EL (cell line): ENCODE measurements at regions not wholly inside any gene's neighbourhood (a gene's known extent, or its start where the extent isn't known, plus 50 kb on each side); places are given as distances from the start of the nearest gene placed in this dataset.

Experiments
- DNase-seq: peaks from one replicate; pipeline ENCODE4 v3.0.0-alpha.2; 2016

DNA sequence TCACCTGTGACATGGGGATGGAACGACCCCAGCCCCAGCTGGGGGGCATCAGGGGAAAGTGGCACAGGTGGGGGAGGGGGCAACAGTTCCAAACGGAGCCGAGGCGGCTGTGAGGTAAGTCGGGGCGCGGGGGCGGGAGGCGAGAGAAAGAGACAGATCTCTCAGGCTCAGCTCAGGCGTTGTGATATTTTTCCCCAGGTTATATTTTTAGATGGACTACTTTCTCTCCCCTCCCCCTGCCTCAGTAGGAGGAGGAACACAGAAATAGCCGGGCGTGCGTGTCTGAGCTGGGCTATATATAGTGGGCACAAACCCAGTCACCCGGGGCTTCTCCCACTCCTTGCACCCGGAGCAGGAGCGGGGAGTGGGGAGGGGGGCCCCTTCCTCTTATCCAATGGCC lies 91.0 kb upstream of the LINGO1 start:
- DNase-seq: no peak

DNA sequence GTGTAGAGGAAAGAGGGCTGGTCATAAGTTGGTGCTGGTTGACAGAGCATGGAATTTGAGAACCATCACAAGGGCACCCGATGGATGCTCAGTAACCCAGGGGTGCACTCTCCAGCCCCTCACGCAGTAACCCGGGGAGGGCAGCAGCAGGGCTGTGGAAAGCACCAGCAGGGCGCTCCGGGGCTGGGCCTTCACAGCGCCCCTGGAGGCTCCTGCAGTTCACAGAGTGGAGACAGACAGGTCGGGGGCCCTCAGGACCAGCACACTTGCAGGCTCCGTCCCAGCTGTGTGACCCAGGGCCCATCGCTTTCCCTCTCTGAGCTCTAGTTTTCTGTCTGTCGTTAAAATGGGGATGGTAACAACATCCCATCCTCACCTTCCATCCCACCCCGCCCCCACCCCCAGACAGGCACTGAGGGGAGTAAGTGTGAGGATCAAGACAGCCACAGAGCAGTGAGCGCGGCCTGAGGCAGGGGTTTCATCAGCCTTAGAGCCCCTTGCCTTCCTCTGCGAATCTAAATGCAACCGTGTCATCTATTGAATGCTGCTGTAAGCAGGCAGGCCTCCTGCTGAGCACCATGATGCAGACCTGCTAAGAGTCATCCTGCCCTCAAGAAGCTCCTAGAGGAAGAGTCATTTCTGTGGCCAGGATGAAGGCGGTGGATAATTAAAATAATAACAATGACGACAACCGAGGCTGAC lies 90.2 kb upstream of the LINGO1 start:
- DNase-seq: no peak

DNA sequence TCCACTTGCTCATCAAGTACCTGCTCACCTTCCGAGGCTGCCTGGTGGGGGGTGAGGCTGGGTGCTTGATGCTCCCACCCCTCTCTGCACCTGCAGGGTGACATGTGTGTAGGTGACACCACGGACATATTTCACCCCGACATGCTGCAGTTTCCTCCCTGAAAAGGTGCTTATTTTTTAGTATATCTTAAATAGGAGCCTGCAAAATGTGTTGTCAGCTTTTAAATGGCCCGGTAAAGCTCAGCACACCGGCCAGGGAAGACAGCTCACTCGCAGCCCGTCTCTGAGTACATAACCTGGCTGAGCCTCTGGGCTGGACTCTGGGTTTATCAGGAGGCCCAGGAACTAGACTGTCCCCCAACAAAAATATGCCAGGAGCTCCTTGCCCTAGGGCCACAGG lies 89.3 kb upstream of the LINGO1 start:
- no peak for DNase-seq

DNA sequence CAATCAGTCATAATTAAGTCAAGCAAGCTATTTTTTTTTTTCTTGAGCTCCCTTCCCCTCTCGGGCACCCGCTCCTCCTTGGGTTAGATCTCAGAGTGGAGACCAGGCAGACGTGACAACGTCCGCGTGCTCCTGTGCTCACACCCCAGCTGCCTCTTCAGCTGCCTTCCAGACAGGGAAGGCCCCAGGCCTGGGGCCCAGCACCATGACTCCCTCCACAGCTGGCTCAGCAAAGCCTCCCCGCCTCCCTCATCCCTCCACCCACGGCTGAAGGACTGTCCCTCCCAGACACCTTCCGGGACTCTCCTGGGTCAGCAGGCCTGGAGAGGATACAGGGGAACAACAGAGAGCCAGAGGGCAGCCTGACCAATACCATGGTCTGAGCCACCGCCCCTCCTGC lies 87.9 kb upstream of the LINGO1 start:
- DNase-seq: peak; percentile 8

DNA sequence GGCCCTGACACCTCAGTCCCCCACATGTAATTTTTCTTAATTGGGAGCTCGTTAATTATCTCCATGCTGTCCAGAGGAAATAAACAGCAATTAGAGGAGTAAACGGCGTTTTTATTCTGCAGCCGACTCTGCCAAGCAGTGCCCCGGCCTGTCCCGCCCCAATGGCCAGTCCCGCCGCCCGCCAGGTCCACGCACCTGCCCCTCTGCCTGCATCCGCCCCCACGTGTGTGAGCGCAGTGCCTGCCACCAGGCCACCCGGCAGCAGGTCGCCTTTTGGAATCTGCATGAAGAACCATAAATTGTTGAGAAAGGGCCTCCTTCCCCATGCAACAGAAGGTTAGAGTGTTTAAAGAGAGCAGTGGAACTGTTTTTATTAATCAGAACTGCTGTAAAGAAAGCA lies 87.5 kb upstream of the LINGO1 start:
- DNase-seq: no peak

DNA sequence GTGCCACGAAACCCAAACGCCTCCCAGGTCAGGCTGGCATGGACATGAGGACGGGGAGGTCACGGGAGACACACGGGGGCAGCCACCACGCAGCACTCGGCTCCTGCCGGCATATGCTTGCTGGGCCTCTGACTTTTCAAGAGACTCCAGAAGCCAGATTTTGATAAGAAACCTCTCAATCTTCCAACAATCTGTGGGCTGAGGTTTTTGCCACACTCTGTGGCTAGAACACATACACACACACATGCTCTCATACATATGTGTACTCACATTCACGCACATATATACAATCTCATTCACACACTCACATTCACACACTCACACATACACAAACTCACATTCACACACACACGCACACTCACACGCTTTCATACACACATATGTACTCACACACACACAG lies 86.7 kb upstream of the LINGO1 start:
- no peak for DNase-seq

DNA sequence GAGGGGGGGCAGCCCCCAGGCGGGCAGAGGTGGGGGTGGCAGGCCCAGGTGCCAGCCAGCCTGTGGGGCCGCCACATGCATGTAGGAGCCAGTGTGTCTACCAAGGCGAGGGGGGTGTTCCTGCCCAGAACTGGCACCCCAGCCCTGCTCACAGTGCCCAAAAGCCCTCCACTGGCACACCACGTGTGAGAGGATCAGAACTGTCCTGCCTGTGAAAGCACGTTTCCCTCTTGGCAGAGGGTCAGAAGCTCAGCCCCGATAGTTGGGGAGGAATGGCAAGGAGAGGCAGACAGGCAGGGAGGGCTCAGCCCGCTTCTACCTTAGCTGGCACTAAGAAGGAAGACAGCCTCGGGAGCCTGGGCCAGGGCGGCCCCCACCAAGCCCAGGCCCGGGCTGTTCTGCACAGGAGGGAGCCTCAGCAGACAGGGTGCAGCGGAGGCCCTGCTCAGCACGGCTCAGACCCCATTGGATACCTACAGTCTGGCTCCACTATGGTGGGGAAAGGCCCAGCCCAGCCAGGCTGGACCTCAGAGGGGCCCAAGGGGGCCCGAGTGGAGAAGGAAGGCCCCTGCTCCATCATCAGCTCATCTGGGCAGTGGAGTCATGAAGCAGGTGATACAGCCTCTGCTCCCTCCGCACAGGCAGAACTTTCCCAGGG lies 84.8 kb upstream of the LINGO1 start:
- no peak for DNase-seq

DNA sequence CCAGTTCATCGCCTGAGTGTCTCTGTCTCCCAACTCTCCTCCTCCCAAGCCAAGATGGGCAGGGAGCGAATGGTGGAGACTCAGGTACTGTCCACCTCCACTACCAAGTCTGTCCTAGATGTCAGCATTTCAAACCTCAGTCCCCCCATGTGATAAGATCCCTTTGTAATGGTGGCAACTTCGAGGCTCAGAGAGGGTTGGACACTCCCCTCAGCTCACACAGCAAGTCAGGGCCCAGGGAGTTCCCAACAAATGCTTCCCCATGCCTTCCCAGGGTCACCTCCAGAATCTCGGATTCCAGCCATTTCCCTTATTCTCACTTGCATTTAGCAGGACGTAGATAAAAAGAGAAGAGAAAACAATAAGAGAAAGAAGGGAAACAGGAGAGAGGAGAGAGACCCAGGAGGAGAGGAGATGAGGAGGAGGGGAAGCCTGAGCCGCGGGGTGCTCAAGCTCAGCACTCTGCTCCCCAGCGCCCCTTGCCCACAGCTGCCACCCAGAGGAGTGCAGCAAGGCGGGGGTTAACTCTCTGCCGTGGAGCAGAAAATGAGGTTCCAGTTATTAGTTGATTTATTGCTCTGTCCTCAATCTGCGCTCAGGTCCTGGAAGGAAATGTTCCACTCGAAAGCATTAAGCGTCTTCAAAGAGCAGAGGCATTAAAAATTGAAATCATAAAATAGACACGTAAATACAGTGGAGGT lies 84.1 kb upstream of the LINGO1 start:
- DNase-seq: no peak

DNA sequence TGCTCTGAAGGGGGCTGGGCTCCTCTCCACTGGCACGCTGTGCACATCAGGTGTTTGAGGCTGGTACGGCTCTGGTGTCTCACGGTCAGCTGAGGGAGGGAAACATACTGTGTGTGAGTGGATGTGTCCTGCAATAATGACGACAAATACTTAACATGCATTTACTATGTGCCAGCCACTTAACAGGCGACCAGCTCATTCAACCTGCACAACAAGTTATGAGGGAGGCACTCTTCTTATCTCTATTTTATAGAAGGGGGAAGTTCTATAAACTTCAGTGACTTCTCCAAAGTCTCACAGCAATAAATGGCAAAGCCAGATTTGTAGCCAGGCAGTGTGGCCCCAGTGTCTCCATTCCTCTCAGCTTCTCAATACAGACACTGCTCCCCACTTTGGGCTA lies 83.1 kb upstream of the LINGO1 start:
- DNase-seq: no peak

DNA sequence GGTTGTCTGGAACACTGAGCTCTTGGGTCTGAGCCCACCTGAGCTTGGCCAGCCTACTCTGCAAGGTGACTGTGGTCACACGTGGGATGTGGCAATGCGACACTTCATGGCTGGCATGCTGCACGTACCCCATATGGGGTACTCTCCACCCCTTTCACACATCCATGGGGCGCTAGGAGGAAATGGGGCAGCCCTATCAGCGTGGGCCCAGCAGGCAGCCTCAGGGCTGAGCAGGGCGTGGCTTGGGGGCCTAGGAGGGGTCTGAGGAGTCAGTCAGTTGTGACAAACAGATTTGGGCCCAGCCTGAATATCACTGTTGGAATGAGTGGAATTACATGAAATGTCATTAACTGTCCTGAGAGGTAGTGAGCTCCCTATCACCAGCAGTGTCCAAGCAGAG lies 82.3 kb upstream of the LINGO1 start:
- DNase-seq: no peak

DNA sequence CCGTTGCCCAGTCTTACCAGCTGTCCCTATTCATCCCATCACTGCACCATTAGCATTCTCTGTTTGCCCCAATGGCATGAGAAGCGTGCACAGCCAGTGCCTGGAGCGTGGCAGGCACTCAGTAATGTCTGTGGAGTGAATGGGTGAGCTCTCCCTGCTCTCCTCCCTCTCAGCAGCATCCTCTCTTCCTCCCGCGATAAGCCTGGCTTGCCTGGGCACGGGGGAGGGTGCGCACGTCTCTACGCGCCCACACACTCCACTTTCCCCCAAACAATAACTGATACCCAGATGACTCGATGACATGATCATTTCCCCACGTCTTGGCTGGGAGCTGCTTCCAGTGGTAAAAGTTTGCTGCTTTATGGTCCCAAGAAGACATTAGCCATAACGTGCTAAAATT lies 81.8 kb upstream of the LINGO1 start:
- DNase-seq: no peak

DNA sequence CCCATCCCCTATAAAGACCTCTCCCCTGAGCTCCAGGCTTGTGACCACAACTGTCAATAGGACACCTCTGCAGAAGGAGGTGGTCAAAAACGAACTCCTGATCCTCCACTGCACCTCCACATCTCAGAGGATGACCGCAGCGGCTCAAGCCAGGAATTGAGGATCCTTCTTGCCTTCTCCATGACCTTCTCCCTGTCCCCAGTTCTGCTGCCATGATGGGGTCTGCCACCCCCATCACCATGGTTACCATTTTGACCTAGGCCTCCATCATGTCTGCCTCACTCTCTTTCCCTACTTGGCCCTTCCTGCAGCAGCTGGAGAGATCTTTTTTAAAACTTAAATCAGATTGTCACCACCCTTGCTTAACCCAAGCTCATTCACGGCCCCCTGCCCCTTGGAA lies 81.3 kb upstream of the LINGO1 start:
- DNase-seq: no peak

DNA sequence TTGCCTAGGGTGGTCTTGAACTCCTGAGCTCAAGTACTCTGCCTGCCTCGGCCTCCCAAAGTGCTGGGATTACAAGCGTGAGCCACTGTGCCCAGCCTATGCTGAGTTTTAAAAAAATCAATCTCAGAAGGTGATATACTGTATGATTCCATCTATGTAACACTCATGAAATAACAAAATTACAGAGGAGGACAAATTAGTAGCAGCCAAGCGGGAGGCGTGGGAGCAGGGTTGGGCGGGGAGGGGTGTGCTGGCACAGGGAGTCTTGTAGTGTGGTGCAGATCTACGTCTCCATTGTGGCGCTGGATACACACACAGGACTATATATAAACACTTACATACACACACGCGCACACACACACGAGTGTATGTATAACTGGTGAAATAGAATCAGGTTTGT lies 80.6 kb upstream of the LINGO1 start:
- no peak for DNase-seq

DNA sequence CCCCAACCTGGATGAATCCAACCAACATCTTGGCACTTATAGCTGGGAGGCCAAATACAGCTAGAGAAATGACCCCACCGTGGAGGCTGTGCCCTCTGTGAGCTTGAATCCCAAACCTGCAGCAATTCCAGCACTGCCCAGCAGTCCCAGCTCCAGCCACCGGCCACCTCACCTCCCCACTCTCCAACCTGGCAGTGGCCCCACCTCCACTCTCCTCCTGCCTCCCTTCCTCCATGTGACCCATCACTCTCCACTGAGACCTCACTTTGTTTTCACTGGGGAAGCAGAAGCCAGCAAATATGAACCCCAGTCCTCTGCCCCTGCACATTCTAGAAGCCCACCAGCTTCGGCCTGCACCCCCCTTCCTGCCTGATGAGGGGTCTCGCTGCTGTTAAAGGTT lies 79.7 kb upstream of the LINGO1 start:
- DNase-seq: no peak

DNA sequence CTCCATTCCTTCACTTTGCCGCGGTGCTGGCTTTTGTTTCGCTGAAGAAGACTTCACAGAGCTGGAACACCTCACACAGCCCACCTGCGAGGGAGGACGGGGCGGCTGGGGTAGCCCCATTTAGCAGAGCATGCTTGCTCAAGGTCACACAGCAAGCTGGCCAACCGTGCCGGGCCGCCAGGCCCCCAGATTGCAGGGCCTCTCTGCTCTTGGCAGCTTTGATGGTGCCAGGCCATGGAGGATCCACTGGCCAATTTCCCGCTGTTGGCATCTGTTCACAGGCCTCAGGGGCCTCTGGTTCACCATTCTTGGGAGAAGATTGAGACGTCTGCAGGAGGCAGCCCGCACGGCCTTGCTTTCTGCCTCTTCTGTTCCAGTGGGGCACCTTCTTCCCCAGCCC lies 77.9 kb upstream of the LINGO1 start:
- no peak for DNase-seq

DNA sequence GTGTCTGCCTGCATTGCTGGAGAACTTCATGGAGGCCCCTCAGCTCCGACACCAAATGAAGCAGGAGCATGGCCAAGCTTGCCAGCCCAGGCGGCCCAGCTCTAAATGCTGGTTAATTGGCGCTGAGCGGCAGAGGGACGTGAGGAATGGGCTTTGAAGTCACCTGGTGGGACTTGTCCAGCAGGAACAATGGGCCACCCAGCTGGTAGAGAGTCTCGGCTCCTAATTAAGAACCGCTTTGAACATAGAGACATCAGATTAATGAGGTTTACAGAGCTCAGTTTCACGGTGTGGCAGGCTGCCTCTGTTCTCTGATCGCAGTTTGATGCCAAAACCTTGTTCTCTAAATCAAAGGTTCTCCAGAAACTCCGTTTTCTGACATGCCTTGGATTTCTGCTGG lies 77.5 kb upstream of the LINGO1 start:
- DNase-seq: no peak

DNA sequence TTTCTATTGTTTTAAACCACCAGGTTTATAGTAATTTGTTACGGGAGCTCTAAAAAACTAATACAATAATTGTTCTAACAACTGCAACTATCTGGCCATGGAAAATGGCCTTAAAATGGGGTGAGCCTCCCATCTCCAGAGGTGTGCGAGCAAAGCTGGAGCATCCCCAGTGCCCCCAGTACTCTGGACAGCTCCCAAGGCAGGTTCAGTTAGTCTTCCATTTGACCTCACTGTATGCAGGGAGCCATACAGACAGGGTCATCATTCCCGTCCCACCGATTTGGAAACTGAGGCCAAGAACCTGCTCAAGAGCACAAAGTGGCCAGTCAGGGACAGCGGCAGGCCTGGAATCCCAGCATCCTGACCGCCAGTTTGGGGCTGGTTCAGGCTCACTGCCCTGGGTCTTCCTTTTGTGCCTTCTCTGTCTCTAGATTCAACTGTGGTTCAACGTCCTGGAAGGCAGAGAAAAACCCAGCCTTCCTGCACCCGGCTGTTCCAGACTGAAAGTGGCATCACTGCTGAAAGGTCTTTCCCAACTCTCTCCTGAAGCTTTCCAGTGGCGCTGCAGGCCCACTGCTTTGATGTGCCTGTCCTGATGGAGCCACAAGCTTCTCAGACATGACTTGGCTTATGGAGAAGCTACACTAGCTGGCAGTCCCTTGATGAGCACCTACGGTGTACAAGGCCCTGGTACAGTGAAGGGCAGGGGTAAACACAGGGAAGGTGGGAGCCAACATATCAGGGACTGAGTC lies 76.6 kb upstream of the LINGO1 start:
- no peak for DNase-seq

DNA sequence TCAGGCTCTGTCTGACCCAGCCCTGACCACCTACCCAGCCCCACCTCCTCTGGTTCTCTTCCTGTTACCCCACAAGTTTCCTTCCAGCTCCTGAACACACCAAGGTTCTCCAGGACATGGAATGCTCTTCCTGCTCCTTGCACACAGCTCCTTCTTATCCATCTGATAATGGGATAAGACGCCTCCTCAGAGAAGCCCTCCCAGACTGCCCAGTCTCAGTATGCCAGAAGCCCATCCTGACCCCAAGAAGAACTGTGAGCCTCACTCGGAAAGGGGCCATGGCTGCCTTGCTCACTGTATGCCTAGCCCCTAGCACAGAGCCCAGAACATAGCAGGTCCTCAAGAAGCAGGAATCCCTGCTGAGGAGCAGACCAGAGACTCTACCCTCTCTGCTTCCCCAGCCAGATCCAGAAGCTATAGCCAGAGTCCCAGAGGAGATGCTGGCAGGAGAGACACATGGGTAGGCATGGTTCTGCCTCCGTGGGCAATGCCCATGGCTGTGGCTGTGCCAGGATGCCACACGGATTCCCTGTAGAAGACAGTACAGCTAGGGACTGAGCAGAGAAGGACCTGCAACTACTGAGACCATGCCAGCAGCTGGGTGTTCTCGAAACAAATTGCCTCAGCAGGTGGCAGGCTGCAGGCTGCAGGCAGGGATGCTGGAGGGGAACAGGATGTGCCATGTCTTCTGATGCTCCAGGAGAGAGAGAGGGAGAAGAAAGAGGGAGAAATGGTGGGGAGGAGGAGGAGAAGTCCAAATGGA lies 74.0 kb upstream of the LINGO1 start:
- no peak for DNase-seq

DNA sequence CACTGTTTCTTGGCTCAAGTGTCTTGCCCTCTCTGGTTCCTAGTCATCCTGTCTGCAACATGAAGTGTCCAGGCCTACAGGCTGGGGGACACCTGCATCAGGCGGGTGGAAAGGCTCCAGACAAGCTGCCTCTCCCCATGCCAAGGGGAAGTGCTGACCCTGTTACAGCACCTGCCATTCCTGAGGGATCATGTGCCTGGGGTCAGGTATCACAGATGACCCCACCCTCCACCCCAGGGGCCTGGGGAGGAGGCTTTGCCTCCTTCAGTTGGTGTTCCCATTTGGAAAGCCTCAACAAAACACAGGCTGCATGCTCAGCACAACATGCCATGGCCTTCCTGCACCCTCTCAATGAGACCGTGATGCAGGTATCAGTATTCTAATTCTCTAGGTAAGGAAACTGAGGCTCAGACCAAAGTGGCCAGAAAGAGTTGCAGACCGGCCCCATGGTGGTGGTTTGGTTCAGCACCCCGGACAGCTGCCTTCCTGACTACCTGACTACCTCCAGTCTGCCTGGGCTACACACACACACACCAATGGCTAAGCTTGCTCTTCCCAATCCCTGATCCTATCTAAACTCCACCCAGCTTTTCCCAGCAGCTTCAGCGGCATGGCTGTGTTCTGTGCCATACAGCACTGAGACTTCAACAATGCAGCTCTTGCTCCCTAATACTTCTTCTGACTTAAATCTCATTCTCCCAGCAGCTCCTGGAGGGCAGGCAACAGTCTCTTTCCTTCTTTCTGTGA lies 69.7 kb upstream of the LINGO1 start:
- peak; percentile 12 for DNase-seq

DNA sequence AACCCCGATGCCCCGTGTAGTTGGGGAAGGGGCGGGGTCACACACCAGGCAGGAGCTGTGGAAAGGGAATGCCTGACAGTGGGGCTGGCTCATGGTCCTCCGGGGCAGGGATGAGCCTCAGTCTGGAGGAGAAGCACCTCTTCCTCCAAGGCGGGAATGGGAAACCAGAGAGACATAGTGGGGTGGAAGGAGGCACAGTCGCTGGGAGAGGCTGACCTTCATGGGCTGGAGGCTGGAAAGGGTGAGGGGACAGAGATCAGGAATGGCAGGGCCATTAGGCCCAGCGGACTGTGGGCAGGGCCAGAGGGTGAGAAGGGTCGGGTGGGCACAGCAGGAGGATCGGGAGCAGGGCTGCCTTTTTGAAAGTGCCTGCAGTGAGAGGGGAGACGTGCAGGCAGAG lies 65.8 kb upstream of the LINGO1 start:
- no peak for DNase-seq

DNA sequence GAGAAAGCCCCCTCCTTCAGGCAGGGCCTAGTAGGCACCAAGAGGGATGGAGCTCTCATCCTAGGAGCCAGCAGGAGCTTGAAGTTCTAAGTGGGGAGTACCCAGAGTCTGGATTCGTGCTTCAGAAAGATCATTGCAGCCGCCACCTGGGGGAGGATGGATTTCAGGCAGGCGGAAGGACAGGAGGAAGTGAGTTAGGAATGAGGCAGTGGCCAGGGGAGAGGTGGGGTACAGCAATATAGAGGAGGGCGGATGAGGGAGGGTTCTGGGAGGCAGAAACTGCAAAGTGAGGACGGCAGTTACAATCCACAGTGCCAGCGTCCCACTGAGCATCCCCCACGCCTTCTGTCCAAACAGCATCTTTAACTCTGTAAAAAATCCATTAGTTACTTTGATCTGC lies 65.2 kb upstream of the LINGO1 start:
- no peak for DNase-seq

DNA sequence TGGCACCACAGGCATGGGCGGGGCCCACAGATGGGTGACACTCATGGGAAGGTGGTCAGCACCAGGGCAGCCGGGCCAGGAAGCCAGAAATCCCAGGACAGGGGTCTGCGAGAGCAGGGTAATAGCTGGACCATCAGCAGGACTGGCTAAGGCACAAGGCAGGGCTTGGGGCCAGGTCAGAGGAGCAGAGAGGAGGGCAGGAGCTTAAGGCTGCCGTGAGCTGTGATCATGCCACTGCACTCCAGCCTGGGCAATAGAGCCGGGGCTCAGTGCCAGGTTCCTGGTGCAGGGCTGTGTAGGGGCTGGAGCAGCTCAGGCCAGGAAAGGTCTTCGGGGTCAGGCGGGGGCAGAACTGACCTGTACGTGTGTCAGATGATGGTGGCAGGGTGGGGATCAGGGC lies 64.2 kb upstream of the LINGO1 start:
- no peak for DNase-seq
